Right ventricle myocardium inferior (tissue), 1 donor: ENCODE measurements at regions not wholly inside any gene's neighbourhood (a gene's known extent, or its start where the extent isn't known, plus 50 kb on each side); places are given as distances from the start of the nearest gene placed in this dataset.

Source experiments
- ATAC-seq: fragments of 200-7000 bp; cut with Tn5 transposase; one replicate; pipeline ENCODE4 v1.9.1; 2020; ENCODE audit warnings: mild to moderate bottlenecking, moderate library complexity
- DNase-seq: peaks from one replicate; pipeline ENCODE4 v3.0.0; 2021; ENCODE audit errors: missing footprints
- intact Hi-C: fragments of 100-400 bp; cut with DNase I; formaldehyde crosslinking; loops from one replicate; pipeline ENCODE4 v1.11.0; 2022
- donor health status: DM: no; HTN: yes; CAD: no; lungs with severe emphysema.

GRCh38 chr5:167128581-167128980 lies 1162.9 kb upstream of the WWC1 start:
- no peak for DNase-seq
- ATAC-seq = no peak
- intact Hi-C loops = no loop called here

- ATAC-seq (no peak), DNase-seq (no peak)
- intact Hi-C loops = no loop called here
These were observed 1150.7 kb upstream of the WWC1 start for GRCh38 chr5:167140548-167141291.

DNA sequence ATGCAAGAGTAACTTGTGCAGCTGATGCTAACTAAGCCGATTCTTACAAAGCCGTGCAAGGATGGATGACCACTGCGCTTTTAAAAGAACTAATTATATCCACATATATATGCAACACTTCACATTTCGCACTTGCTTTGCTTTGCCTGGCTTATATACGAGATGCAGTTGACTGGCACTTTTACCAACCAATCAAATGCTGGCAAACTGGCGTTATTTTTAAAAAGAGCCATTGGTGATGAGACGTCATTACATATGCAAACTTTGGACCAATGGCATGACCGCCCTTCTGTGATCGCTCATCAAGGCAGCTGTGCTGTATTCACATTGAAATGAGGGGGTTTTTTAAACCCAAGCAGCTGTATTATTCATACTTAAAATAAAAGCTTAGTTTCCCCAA lies 1147.7 kb upstream of the WWC1 start:
- DNase-seq (no peak), ATAC-seq (no peak)

GRCh38 chr5:167145841-167146240 lies 1145.6 kb upstream of the WWC1 start:
- ATAC-seq (no peak), DNase-seq (no peak)
- intact Hi-C loops = no loop called here

More for the DNA sequence above, 1147.7 kb upstream of the WWC1 start:
- intact Hi-C loops = no loop called here

- intact Hi-C loops = no loop called here
- ATAC-seq = no peak
- no peak for DNase-seq
These were observed 1143.6 kb upstream of the WWC1 start for GRCh38 chr5:167147879-167148278.

DNA sequence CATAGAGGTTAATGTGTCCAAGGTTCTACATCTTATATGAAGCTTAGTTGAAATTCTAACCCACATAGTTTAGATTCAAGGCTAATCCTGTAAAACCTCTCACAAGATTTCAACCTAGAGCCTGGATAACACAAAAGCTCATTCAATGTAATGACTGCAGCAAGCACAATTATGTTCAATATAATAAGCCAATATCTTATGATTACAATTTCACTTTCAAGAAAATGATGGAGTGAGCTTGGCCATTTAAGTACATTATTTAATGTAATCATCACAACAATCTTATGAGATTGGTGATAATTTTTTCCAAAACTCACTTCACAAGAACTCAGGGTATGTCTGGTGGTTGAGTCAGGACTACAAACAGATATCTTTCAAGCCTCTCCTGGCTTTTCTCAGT lies 1140.8 kb upstream of the WWC1 start:
- ATAC-seq = no peak
- intact Hi-C loops = no loop called here

DNA sequence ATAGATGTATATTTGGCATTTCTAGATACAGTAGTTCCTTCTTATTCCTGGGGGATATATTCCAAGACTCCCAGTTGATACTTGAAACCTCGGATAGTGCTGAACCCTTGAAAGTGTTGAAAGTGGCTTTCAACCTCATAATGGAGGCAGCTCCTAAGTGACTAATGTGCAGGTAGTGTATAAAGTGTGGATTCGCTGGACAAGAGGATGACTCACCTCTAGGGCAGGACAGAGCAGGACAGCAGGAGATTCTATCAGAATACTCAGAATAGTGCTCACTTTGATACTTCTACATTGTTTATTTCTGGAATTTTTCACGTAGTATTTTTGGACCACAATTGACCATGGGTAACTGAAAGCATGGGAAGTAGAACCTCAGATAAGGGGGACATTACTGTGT lies 1138.9 kb upstream of the WWC1 start:
- intact Hi-C loops = no loop called here
- DNase-seq (no peak), ATAC-seq (no peak)

More for the DNA sequence above, 1140.8 kb upstream of the WWC1 start:
- no peak for DNase-seq

- ATAC-seq = no peak
- DNase-seq = no peak
- intact Hi-C loops = no loop called here
These were observed 1135.9 kb upstream of the WWC1 start for GRCh38 chr5:167155387-167156005.

- ATAC-seq (no peak), DNase-seq (no peak)
- intact Hi-C loops = no loop called here
These were observed 1135.0 kb upstream of the WWC1 start for GRCh38 chr5:167156446-167156845.

DNA sequence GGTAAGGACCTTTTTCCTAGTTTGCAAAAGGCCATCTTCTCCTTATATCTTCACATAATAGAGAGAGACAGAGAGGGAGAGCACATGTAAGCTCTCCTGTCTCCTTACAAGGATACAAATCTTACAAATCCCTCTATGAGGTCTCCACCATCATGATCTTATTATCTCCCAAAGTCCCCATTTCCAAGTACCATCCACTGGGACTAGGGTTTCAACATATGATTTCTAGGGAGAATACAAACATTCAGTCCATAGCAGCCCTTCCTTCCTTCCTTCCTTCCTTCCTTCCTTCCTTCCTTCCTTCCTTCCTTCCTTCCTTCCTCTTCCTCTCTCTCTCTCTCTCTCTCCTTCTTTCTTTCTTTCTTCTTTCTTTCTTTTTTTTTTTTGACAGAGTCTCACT lies 1132.9 kb upstream of the WWC1 start:
- DNase-seq (no peak), ATAC-seq (no peak)
- intact Hi-C loops = no loop called here

- DNase-seq = no peak
- intact Hi-C loops = no loop called here
- ATAC-seq = no peak
These were observed 1131.1 kb upstream of the WWC1 start for GRCh38 chr5:167160388-167160787.

DNA sequence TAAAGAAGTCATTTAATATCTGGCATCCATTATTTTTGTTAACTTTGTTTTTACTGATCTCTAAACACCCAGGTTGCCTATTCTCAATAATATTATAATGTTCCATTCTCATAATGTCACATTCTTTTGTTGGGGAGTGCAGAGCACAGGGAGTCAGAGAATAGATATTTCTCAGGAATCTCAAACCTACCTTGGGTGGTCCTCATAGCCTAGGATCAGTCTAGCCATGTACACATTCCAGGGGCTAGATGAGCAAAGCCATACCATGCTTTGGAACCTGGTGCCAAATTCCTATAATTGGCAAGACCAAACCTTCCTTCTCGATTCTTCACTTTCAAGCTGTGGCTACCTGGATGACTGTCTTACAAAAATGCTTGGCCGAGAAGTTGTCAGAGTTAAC lies 1124.7 kb upstream of the WWC1 start:
- DNase-seq = no peak
- ATAC-seq = no peak
- intact Hi-C loops = no loop called here

DNA sequence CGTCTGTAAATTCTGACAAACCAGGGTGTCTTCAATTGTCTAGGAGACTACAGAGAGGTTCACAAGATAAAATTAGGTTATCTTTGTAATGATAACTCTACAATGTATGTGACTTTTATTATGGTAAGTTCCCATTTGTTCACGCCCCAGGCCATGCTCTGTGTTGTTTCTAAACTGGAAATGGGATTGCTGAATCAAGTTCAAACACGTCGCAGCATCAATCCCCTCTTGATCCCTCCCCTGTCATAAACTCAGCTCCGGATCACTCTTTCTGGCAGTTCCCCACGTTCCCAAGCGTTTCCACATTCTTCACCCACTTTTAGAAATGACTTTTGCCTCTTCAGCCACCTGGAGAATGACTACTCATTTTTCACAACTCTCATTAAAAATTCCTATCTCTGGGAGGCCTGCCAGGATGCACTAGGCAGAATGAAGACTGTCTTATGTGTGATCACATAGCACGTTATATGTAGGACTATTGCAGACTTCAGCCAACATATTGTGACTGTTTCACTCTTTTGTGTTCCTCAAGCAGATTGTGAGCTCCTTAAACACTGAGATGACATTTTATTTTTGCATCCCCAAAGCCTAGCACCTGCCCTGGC lies 1124.2 kb upstream of the WWC1 start:
- DNase-seq (no peak), ATAC-seq (no peak)
- intact Hi-C loops = no loop called here

DNA sequence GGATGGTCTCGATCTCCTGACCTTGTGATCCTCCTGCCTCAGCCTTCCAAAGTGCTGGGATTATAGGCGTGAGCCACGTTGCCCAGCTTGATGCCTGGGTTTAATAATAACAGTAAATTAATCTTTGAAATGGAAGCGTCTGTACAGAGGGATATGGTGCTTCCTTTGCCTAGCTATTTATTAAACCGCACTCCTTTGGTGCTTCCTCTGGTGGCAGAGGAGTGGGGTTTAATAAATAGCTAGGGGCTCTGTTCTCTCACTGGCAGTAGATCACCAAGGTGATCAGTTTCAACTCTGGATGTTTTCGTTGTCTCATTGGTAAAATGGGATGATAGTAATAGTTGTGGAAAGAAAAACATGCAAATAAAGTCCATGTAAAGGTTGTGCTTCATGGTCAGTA lies 1122.5 kb upstream of the WWC1 start:
- intact Hi-C loops = no loop called here
- ATAC-seq (no peak), DNase-seq (no peak)

GRCh38 chr5:167171056-167171455 lies 1120.4 kb upstream of the WWC1 start:
- ATAC-seq (no peak), DNase-seq (no peak)
- intact Hi-C loops = no loop called here

DNA sequence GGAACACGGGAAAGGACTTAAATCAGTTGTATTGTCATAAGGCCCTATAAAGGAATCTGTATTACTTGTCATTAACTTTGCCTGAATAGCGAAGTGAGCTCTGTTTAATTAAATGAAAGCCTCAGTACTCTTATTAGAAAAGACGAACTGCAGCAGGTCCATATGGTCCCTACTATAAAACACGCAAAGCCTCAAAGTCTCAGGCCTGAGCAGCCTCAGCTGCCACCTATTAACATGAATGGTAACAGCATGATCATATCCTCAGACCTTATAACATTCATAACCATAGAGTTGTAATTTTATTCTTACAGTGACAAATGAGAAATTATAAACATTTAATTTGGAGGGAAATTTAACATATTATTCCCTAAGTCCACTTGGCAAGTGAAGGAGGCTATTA lies 1113.7 kb upstream of the WWC1 start:
- no peak for DNase-seq
- ATAC-seq = no peak
- intact Hi-C loops = no loop called here

DNA sequence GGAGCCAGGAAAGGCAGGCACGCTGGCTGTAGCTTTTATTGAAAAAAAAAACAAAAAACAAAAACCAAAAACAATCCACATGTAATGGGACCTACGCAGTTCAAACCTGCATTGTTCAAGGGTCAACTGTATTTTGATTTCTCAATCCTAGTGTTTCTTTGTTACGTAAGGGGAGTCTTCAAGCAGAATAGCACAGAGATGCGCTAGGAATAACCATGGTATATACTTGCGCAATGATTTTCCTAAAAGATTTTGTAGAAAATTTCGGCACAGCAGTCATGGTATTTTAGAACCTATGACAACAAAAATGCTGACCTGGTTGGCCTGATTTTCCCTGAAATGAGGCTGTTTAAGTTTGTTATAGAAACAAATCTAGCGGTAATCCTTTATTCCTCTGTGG lies 1110.5 kb upstream of the WWC1 start:
- no peak for ATAC-seq

DNA sequence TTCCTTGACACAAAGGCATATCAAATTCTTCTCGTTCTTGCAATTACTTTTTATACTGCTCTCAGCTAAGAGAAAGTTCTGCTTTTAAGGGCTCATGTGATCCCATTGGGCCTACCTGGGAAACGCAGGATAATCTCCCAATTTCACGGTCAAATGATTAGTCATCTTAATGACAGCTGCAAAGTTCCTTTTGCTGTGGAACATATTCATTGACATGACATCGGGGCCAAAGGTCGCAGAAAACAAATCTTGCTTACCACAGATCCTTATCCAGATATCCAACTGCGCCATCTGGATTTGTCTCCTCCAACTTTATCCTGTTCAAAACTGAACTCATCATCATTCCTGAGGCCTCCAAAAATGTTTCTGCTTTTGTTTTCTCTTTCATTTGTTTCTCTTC lies 1085.6 kb upstream of the WWC1 start:
- ATAC-seq = no peak
- DNase-seq = no peak
- intact Hi-C loops = no loop called here

More for the DNA sequence above, 1110.5 kb upstream of the WWC1 start:
- DNase-seq = no peak
- intact Hi-C loops = no loop called here

GRCh38 chr5:167207081-167207480 lies 1084.4 kb upstream of the WWC1 start:
- intact Hi-C loops = no loop called here
- DNase-seq (no peak), ATAC-seq (no peak)

DNA sequence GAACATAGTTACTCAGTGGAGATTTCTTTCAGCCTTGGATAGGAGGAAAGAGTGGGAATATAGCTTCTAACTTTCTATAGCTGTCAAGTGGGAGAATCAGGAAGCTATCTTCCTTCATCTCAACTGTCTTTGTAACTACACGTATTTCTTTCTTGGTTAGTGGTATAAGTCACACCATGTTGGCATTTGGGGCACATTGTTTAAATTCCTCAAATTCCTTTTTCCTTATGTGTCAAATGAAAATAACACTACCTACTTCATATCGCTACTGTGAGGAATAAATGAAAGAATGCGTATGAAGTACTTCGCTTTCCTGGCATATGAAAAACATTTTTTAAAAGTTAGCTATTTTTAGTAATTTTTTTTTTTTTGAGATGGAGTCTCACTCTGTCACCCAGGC lies 1082.5 kb upstream of the WWC1 start:
- ATAC-seq (no peak), DNase-seq (no peak)
- intact Hi-C loops = no loop called here
